CD14-positive monocyte (primary cell): ENCODE measurements at regions not wholly inside any gene's neighbourhood (a gene's known extent, or its start where the extent isn't known, plus 50 kb on each side); places are given as distances from the start of the nearest gene placed in this dataset.

Source experiments
- DNase-seq, 3 donors: peaks; one replicate each; pipeline ENCODE4 v3.0.0-alpha.2; 2011 to 2022
- H2AFZ ChIP-seq: 2 replicates; pipeline ENCODE4 v1.6.0; 2012; ENCODE audit warnings: mild to moderate bottlenecking, low read depth, low read length, inconsistent platforms; ENCODE audit not compliant: insufficient read depth, poor library complexity, severe bottlenecking
- H3K27ac ChIP-seq, 2 donors: 1 replicate in 1 of 2; 2 replicates in 1 of 2; pipeline ENCODE4 v1.5.1; 2012 to 2013; ENCODE audit warnings: low read length in 2 of 2, control low read depth in 1 of 2, inconsistent platforms in 1 of 2, low read depth in 1 of 2, mild to moderate bottlenecking in 1 of 2
- H3K27me3 ChIP-seq, 2 donors: one replicate each; pipeline versions ENCODE4 v1.6.0 to v1.6.1; 2011 to 2013; ENCODE audit warnings: low read length in 2 of 2; ENCODE audit not compliant: control insufficient read depth in 2 of 2, insufficient read depth in 2 of 2
- H3K36me3 ChIP-seq, 2 donors: replicated peaks in 1 of 2; 1 replicate in 1 of 2; 2 replicates in 1 of 2; pipeline versions ENCODE4 v1.5.1 to v1.6.1; 2012 to 2013; ENCODE audit warnings: low read length in 2 of 2, control low read depth in 1 of 2, inconsistent platforms in 1 of 2, mild to moderate bottlenecking in 1 of 2; ENCODE audit not compliant: insufficient read depth in 2 of 2, control insufficient read depth in 1 of 2
- H3K4me1 ChIP-seq, 2 donors: 1 replicate in 1 of 2; 2 replicates in 1 of 2; pipeline versions ENCODE4 v1.5.1 to v1.6.1; 2012 to 2013; ENCODE audit warnings: low read length in 2 of 2, control low read depth in 1 of 2, inconsistent platforms in 1 of 2, mild to moderate bottlenecking in 1 of 2, moderate library complexity in 1 of 2; ENCODE audit not compliant: insufficient read depth in 2 of 2, control insufficient read depth in 1 of 2
- H3K4me2 ChIP-seq: replicated peaks from 2 replicates; pipeline ENCODE3; 2012; ENCODE audit warnings: low read length, moderate library complexity, mild to moderate bottlenecking; ENCODE audit not compliant: poor library complexity, severe bottlenecking; ENCODE audit errors: extremely low read depth
- H3K4me3 ChIP-seq, 3 experiments: fragments of 200-600 bp in 1 of 3; sonication (generic) in 1 of 3; replicated peaks in 1 of 3; 1 replicate in 2 of 3; 2 replicates in 1 of 3; pipeline ENCODE4 v1.5.1; 2011 to 2013; ENCODE audit warnings: low read length in 3 of 3, mild to moderate bottlenecking in 3 of 3, control low read depth in 2 of 3, low read depth in 2 of 3, inconsistent platforms in 1 of 3, moderate library complexity in 1 of 3
- H3K79me2 ChIP-seq: 2 replicates; pipeline ENCODE4 v1.6.0; 2012; ENCODE audit warnings: mild to moderate bottlenecking, control low read depth, inconsistent platforms, low read length, moderate library complexity; ENCODE audit not compliant: insufficient read depth
- H3K9ac ChIP-seq: 2 replicates; pipeline ENCODE4 v1.6.0; 2017; ENCODE audit warnings: low read length, mild to moderate bottlenecking; ENCODE audit not compliant: insufficient read depth, poor library complexity, severe bottlenecking
- H3K9me3 ChIP-seq, 2 donors: replicated peaks in 1 of 2; 1 replicate in 1 of 2; 2 replicates in 1 of 2; pipeline versions ENCODE4 v1.5.1 to v1.6.1; 2012 to 2013; ENCODE audit warnings: low read length in 2 of 2, control low read depth in 1 of 2; ENCODE audit not compliant: control insufficient read depth in 1 of 2, insufficient read depth in 1 of 2
- H4K20me1 ChIP-seq: 2 replicates; pipeline ENCODE4 v1.6.0; 2012; ENCODE audit warnings: mild to moderate bottlenecking, low read length, control low read depth, moderate library complexity; ENCODE audit not compliant: insufficient read depth
- H3K27ac Mint-ChIP-seq, 7 donors: one replicate each; pipeline ENCODE4 v1.8.0; 2020; ENCODE audit warnings: mild to moderate bottlenecking in 7 of 7, mixed read lengths in 7 of 7, moderate library complexity in 6 of 7, inconsistent platforms in 2 of 7
- H3K27me3 Mint-ChIP-seq, 3 donors: one replicate each; pipeline ENCODE4 v1.8.0; 2021 to 2022; ENCODE audit warnings: low read depth in 3 of 3, mild to moderate bottlenecking in 3 of 3, mixed read lengths in 3 of 3, moderate library complexity in 3 of 3, inconsistent platforms in 1 of 3
- H3K36me3 Mint-ChIP-seq, 2 donors: one replicate each; pipeline ENCODE4 v1.8.0; 2020; ENCODE audit warnings: mixed read lengths in 2 of 2, inconsistent platforms in 1 of 2, mild to moderate bottlenecking in 1 of 2
- H3K4me1 Mint-ChIP-seq: one replicate; pipeline ENCODE4 v1.8.0; 2020; ENCODE audit warnings: mild to moderate bottlenecking, mixed read lengths
- H3K4me3 Mint-ChIP-seq, 2 donors: one replicate each; pipeline ENCODE4 v1.8.0; 2020; ENCODE audit warnings: mild to moderate bottlenecking in 2 of 2, mixed read lengths in 2 of 2, moderate library complexity in 1 of 2
- H3K9me3 Mint-ChIP-seq, 7 donors: one replicate each; pipeline ENCODE4 v1.8.0; 2020 to 2022; ENCODE audit warnings: mixed read lengths in 7 of 7, mild to moderate bottlenecking in 6 of 7, moderate library complexity in 6 of 7, inconsistent platforms in 2 of 7
- CTCF ChIP-seq: fragments of 200-600 bp; IDR thresholded peaks from one replicate; pipeline ENCODE4 v1.8.0; 2022; ENCODE audit warnings: antibody characterized with exemption, mild to moderate bottlenecking
- WGBS: methylation state at CpG from one replicate; pipeline ENCODE4 v1.1.5; 2013; ENCODE audit warnings: missing lambda C conversion rate; ENCODE audit not compliant: insufficient coverage; 5-methylcytosine and 5-hydroxymethylcytosine counted together
- intact Hi-C, 2 donors: fragments of 100-400 bp; cut with micrococcal nuclease; formaldehyde crosslinking; loops; one replicate each; pipeline versions ENCODE4 v1.15.0 to v1.15.1; 2023

- H3K4me1 Mint-ChIP-seq = peaks cover 6% of the 10 kb centered on the region
- no peaks in the 10 kb centered on the region for H3K36me3 Mint-ChIP-seq
- no peak for TF ChIP-seq CTCF
- H3K27me3 Mint-ChIP-seq = peaks cover 0 to 4% (median 2%) of the 10 kb centered on the region in 3 donors
- DNase-seq = no peak
- Histone ChIP-seq H3K27ac (no peak overlapping the region), H2AFZ (no peak overlapping the region), H3K9me3 (peaks cover 0 to 11% of the 10 kb centered on the region in 2 donors), H3K27me3 (no peaks in the 10 kb centered on the region), H3K4me1 (peaks cover 0 to 3% of the 10 kb centered on the region in 2 donors), H3K4me2 (no peak overlapping the region), H3K79me2 (no peaks in the 10 kb centered on the region), H3K9ac (no peak overlapping the region), H3K4me3 (no peak overlapping the region), H4K20me1 (no peaks in the 10 kb centered on the region), H3K36me3 (no peaks in the 10 kb centered on the region)
- 96% methylated on average over 5 of the region's 8 CpGs for WGBS
- no peak overlapping the region for H3K27ac Mint-ChIP-seq
- no peak overlapping the region for H3K4me3 Mint-ChIP-seq
- intact Hi-C loops = no loop called here
- H3K9me3 Mint-ChIP-seq = peaks cover 0 to 7% (median 2%) of the 10 kb centered on the region in 7 donors
These were observed 391.4 kb downstream of the DCDC2C start for GRCh38 chr2:4094743-4095142.

- Histone ChIP-seq H3K27me3 (no peaks in the 10 kb centered on the region), H3K4me2 (no peak overlapping the region), H2AFZ (no peak overlapping the region), H3K27ac (no peak overlapping the region), H4K20me1 (no peaks in the 10 kb centered on the region), H3K9ac (no peak overlapping the region), H3K4me3 (no peak overlapping the region), H3K79me2 (no peaks in the 10 kb centered on the region), H3K36me3 (no peaks in the 10 kb centered on the region), H3K4me1 (peaks cover 12 to 13% of the 10 kb centered on the region in 2 donors), H3K9me3 (peaks cover 0 to 11% of the 10 kb centered on the region in 2 donors)
- no CpG with 5 or more reads among the region's 7 CpGs for WGBS
- peaks cover 0 to 4% (median 2%) of the 10 kb centered on the region in 3 donors for H3K27me3 Mint-ChIP-seq
- TF ChIP-seq CTCF = no peak
- H3K27ac Mint-ChIP-seq = no peak overlapping the region
- peaks cover 17% of the 10 kb centered on the region for H3K4me1 Mint-ChIP-seq
- intact Hi-C loops = no loop called here
- H3K9me3 Mint-ChIP-seq = peaks cover 0 to 6% (median 0%) of the 10 kb centered on the region in 7 donors
- H3K36me3 Mint-ChIP-seq = no peaks in the 10 kb centered on the region
- no peak overlapping the region for H3K4me3 Mint-ChIP-seq
- DNase-seq = no peak
These were observed 393.8 kb downstream of the DCDC2C start for GRCh38 chr2:4096978-4097766.
